Mesendoderm (in vitro differentiated cells): ENCODE measurements at regions not wholly inside any gene's neighbourhood (a gene's known extent, or its start where the extent isn't known, plus 50 kb on each side); places are given as distances from the start of the nearest gene placed in this dataset.

Source experiments
- DNase-seq: peaks from one replicate; pipeline ENCODE4 v3.0.0; 2013
- H2AK5ac ChIP-seq: 2 replicates; pipeline ENCODE4 v1.6.1; 2013; ENCODE audit warnings: low read length, inconsistent platforms
- H2BK120ac ChIP-seq: 2 replicates; pipeline ENCODE4 v1.6.1; 2013; ENCODE audit warnings: low read depth, mild to moderate bottlenecking, low read length, moderate library complexity, mixed read lengths
- H2BK15ac ChIP-seq: replicated peaks from 2 replicates; pipeline ENCODE4 v1.6.1; 2013; ENCODE audit warnings: low read depth, mild to moderate bottlenecking, moderate library complexity
- H2BK5ac ChIP-seq: 2 replicates; pipeline ENCODE4 v1.6.1; 2013; ENCODE audit warnings: low read length, inconsistent platforms
- H3K18ac ChIP-seq: 2 replicates; pipeline ENCODE4 v1.6.1; 2013; ENCODE audit warnings: mild to moderate bottlenecking, low read length, mixed read lengths
- H3K23ac ChIP-seq: one replicate; pipeline ENCODE4 v1.6.1; 2013; ENCODE audit warnings: low read length
- H3K27ac ChIP-seq: 2 replicates; pipeline ENCODE4 v1.5.1; 2013; ENCODE audit warnings: low read depth, mild to moderate bottlenecking, inconsistent platforms, low read length, moderate library complexity
- H3K27me3 ChIP-seq: 2 replicates; pipeline ENCODE4 v1.6.1; 2013; ENCODE audit warnings: low read length, control low read depth, mild to moderate bottlenecking, inconsistent platforms; ENCODE audit not compliant: insufficient read depth, poor library complexity
- H3K36me3 ChIP-seq: 2 replicates; pipeline ENCODE4 v1.6.1; 2013; ENCODE audit warnings: low read length, inconsistent platforms; ENCODE audit not compliant: control insufficient read depth, insufficient read depth
- H3K4ac ChIP-seq: one replicate; pipeline ENCODE4 v1.6.1; 2013; ENCODE audit warnings: low read depth, mild to moderate bottlenecking, low read length, moderate library complexity
- H3K4me1 ChIP-seq: 2 replicates; pipeline ENCODE4 v1.6.1; 2013; ENCODE audit warnings: low read depth, low read length, inconsistent platforms; ENCODE audit not compliant: control insufficient read depth
- H3K4me2 ChIP-seq: 2 replicates; pipeline ENCODE4 v1.6.1; 2013; ENCODE audit warnings: low read length
- H3K4me3 ChIP-seq: 2 replicates; pipeline ENCODE4 v1.5.1; 2013; ENCODE audit warnings: mild to moderate bottlenecking, low read length
- H3K56ac ChIP-seq: one replicate; pipeline ENCODE4 v1.6.1; 2013; ENCODE audit warnings: low read length
- H3K79me1 ChIP-seq: 2 replicates; pipeline ENCODE4 v1.6.1; 2013; ENCODE audit warnings: low read length, inconsistent platforms
- H3K79me2 ChIP-seq: 2 replicates; pipeline ENCODE4 v1.6.1; 2013; ENCODE audit warnings: mild to moderate bottlenecking, low read length; ENCODE audit not compliant: control insufficient read depth, insufficient read depth
- H3K9ac ChIP-seq: 2 replicates; pipeline ENCODE4 v1.6.1; 2013; ENCODE audit warnings: low read length, inconsistent platforms
- H4K5ac ChIP-seq: one replicate; pipeline ENCODE4 v1.6.1; 2013; ENCODE audit warnings: low read length
- H4K8ac ChIP-seq: one replicate; pipeline ENCODE4 v1.6.1; 2013; ENCODE audit warnings: low read depth, mild to moderate bottlenecking, control low read depth, low read length, moderate library complexity
- WGBS: extraction: QIAGEN DNeasy Blood & Tissue Kit; methylation state at CpG from one replicate; pipeline ENCODE4 v1.1.7; 2013; ENCODE audit warnings: low lambda C conversion rate, missing lambda C conversion rate; ENCODE audit not compliant: insufficient coverage; ENCODE audit errors: extremely low coverage; 5-methylcytosine and 5-hydroxymethylcytosine counted together

- no peak overlapping the region for H3K4me3 ChIP-seq
Measured at GRCh38 chr1:88141499-88142074, 542.5 kb upstream of the PKN2 start.

GRCh38 chr1:88145752-88146151 is 538.3 kb upstream of the PKN2 start:
- no CpG with 5 or more reads among the region's 3 CpGs for WGBS
- no peak for DNase-seq
- no peak overlapping the region for H2BK120ac ChIP-seq
- H4K8ac ChIP-seq, result no peak overlapping the region
- H3K4me1 ChIP-seq, result no peaks in the 10 kb centered on the region
- H3K4me2 ChIP-seq, result no peak overlapping the region
- no peaks in the 10 kb centered on the region for H3K36me3 ChIP-seq
- H3K9ac ChIP-seq, result no peak overlapping the region
- no peak overlapping the region for H3K18ac ChIP-seq
- H2AK5ac ChIP-seq, result no peak overlapping the region
- H3K23ac ChIP-seq, result no peak overlapping the region
- no peak overlapping the region for H2BK5ac ChIP-seq
- H3K27me3 ChIP-seq, result no peaks in the 10 kb centered on the region
- no peak overlapping the region for H3K4ac ChIP-seq
- no peaks in the 10 kb centered on the region for H3K79me1 ChIP-seq
- no peak overlapping the region for H3K27ac ChIP-seq
- no peaks in the 10 kb centered on the region for H3K79me2 ChIP-seq
- no peak overlapping the region for H2BK15ac ChIP-seq
- H3K4me3 ChIP-seq, result no peak overlapping the region
- H4K5ac ChIP-seq, result no peak overlapping the region
- H3K56ac ChIP-seq, result no peak overlapping the region

More at GRCh38 chr1:88141499-88142074, 542.5 kb upstream of the PKN2 start:
- Histone ChIP-seq H2AK5ac (no peak overlapping the region), H3K4ac (no peak overlapping the region), H3K18ac (no peak overlapping the region), H3K4me2 (no peak overlapping the region), H3K79me2 (no peaks in the 10 kb centered on the region), H4K5ac (no peak overlapping the region), H3K27ac (no peak overlapping the region), H3K4me1 (no peaks in the 10 kb centered on the region), H3K79me1 (no peaks in the 10 kb centered on the region), H3K9ac (no peak overlapping the region), H3K56ac (no peak overlapping the region), H2BK120ac (no peak overlapping the region), H2BK5ac (no peak overlapping the region), H3K36me3 (no peaks in the 10 kb centered on the region), H3K23ac (no peak overlapping the region), H4K8ac (no peak overlapping the region), H3K27me3 (no peaks in the 10 kb centered on the region), H2BK15ac (no peak overlapping the region)
- no peak for DNase-seq
- WGBS, result no CpG with 5 or more reads among the region's 6 CpGs

- no peaks in the 10 kb centered on the region for H3K79me1 ChIP-seq
- no peak overlapping the region for H3K4ac ChIP-seq
- no peak overlapping the region for H3K56ac ChIP-seq
- no CpG with 5 or more reads among the region's 1 CpG for WGBS
- no peak overlapping the region for H2AK5ac ChIP-seq
- no peak overlapping the region for H2BK5ac ChIP-seq
- no peak for DNase-seq
- H2BK15ac ChIP-seq, result no peak overlapping the region
- no peaks in the 10 kb centered on the region for H3K79me2 ChIP-seq
- H3K18ac ChIP-seq, result no peak overlapping the region
- H3K27me3 ChIP-seq, result no peaks in the 10 kb centered on the region
- H3K23ac ChIP-seq, result no peak overlapping the region
- H3K4me1 ChIP-seq, result no peaks in the 10 kb centered on the region
- no peak overlapping the region for H2BK120ac ChIP-seq
- no peak overlapping the region for H4K8ac ChIP-seq
- H3K4me3 ChIP-seq, result no peak overlapping the region
- no peak overlapping the region for H3K9ac ChIP-seq
- H3K4me2 ChIP-seq, result no peak overlapping the region
- H4K5ac ChIP-seq, result no peak overlapping the region
- no peak overlapping the region for H3K27ac ChIP-seq
- H3K36me3 ChIP-seq, result no peaks in the 10 kb centered on the region
Measured at GRCh38 chr1:88149686-88150085, 534.4 kb upstream of the PKN2 start.

- no CpG with 5 or more reads among the region's 4 CpGs for WGBS
- H3K18ac ChIP-seq, result no peak overlapping the region
- H3K36me3 ChIP-seq, result no peaks in the 10 kb centered on the region
- H3K79me1 ChIP-seq, result no peaks in the 10 kb centered on the region
- no peak overlapping the region for H3K4me2 ChIP-seq
- no peak overlapping the region for H3K4me3 ChIP-seq
- no peak overlapping the region for H3K9ac ChIP-seq
- H2AK5ac ChIP-seq, result no peak overlapping the region
- H4K8ac ChIP-seq, result no peak overlapping the region
- H2BK5ac ChIP-seq, result no peak overlapping the region
- H3K4ac ChIP-seq, result no peak overlapping the region
- H3K79me2 ChIP-seq, result no peaks in the 10 kb centered on the region
- no peak overlapping the region for H2BK120ac ChIP-seq
- no peak overlapping the region for H4K5ac ChIP-seq
- H3K27ac ChIP-seq, result no peak overlapping the region
- no peaks in the 10 kb centered on the region for H3K4me1 ChIP-seq
- no peak overlapping the region for H3K23ac ChIP-seq
- no peak overlapping the region for H2BK15ac ChIP-seq
- no peaks in the 10 kb centered on the region for H3K27me3 ChIP-seq
- DNase-seq, result no peak
- H3K56ac ChIP-seq, result no peak overlapping the region
Measured at GRCh38 chr1:88150330-88150729, 533.7 kb upstream of the PKN2 start.

GRCh38 chr1:88163187-88163586 is 520.9 kb upstream of the PKN2 start:
- no peaks in the 10 kb centered on the region for H3K79me1 ChIP-seq
- WGBS, result no CpG with 5 or more reads among the region's 3 CpGs
- H3K56ac ChIP-seq, result no peak overlapping the region
- no peak overlapping the region for H3K4ac ChIP-seq
- no peak overlapping the region for H4K5ac ChIP-seq
- H3K18ac ChIP-seq, result no peak overlapping the region
- no peak overlapping the region for H3K23ac ChIP-seq
- no peak overlapping the region for H4K8ac ChIP-seq
- H2AK5ac ChIP-seq, result no peak overlapping the region
- H3K4me2 ChIP-seq, result no peak overlapping the region
- H3K27ac ChIP-seq, result no peak overlapping the region
- H2BK15ac ChIP-seq, result no peak overlapping the region
- H2BK120ac ChIP-seq, result no peak overlapping the region
- no peak for DNase-seq
- no peaks in the 10 kb centered on the region for H3K4me1 ChIP-seq
- no peaks in the 10 kb centered on the region for H3K27me3 ChIP-seq
- H3K79me2 ChIP-seq, result no peaks in the 10 kb centered on the region
- H2BK5ac ChIP-seq, result no peak overlapping the region
- H3K9ac ChIP-seq, result no peak overlapping the region
- H3K36me3 ChIP-seq, result no peaks in the 10 kb centered on the region
- H3K4me3 ChIP-seq, result no peak overlapping the region

GRCh38 chr1:88168126-88168525 is 515.9 kb upstream of the PKN2 start:
- Histone ChIP-seq H3K4me3 (no peak overlapping the region), H4K8ac (no peak overlapping the region), H3K4me1 (no peaks in the 10 kb centered on the region), H4K5ac (no peak overlapping the region), H3K4me2 (no peak overlapping the region), H2BK120ac (no peak overlapping the region), H3K79me1 (no peaks in the 10 kb centered on the region), H3K27me3 (no peaks in the 10 kb centered on the region), H2BK5ac (no peak overlapping the region), H3K4ac (no peak overlapping the region), H3K56ac (no peak overlapping the region), H3K27ac (no peak overlapping the region), H3K9ac (no peak overlapping the region), H3K18ac (no peak overlapping the region), H3K36me3 (no peaks in the 10 kb centered on the region), H3K79me2 (no peaks in the 10 kb centered on the region), H2BK15ac (no peak overlapping the region), H3K23ac (no peak overlapping the region), H2AK5ac (no peak overlapping the region)
- DNase-seq, result no peak
